K562 (cell line): ENCODE measurements at regions not wholly inside any gene's neighbourhood (a gene's known extent, or its start where the extent isn't known, plus 50 kb on each side); places are given as distances from the start of the nearest gene placed in this dataset.

Experiments
- MEF2A ChIP-seq: IDR thresholded peaks from 2 replicates; pipeline ENCODE4 v1.6.1; 2011; ENCODE audit warnings: low read depth, mild to moderate bottlenecking, low read length, moderate library complexity; ENCODE audit not compliant: control insufficient read depth
- SREBF2 ChIP-seq: sonication (generic); formaldehyde crosslinking; IDR thresholded peaks from 2 replicates; pipeline ENCODE4 v1.4.0; 2020; ENCODE audit warnings: mild to moderate bottlenecking, missing genetic modification reagents
- TCF7L2 ChIP-seq: fragments of 150-350 bp; IDR thresholded peaks from 2 replicates; pipeline ENCODE4 v1.6.1; 2016; ENCODE audit warnings: low read depth, mild to moderate bottlenecking, low read length, moderate library complexity
- TF ChIP-seq, protein P1 (sequence below): sonication (generic); IDR thresholded peaks from 2 replicates; pipeline ENCODE4 v1.6.1; 2016
- TF ChIP-seq, protein P2 (sequence below), 2 experiments: fragments of 450-650 bp; formaldehyde crosslinking in 1 of 2; IDR thresholded peaks; 2 replicates each; pipeline versions ENCODE4 v1.4.0 to v1.6.1; 2014 to 2020; ENCODE audit warnings: mild to moderate bottlenecking in 2 of 2, borderline replicate concordance in 1 of 2, low read depth in 1 of 2
- TF ChIP-seq, protein P3 (sequence below): fragments of 250-450 bp; sonication (Bioruptor Pico); IDR thresholded peaks from 2 replicates; pipeline ENCODE4 v1.4.0; 2020
- TF ChIP-seq, protein P4 (sequence below): fragments of 450-650 bp; IDR thresholded peaks from 2 replicates; pipeline ENCODE4 v1.6.1; 2016; ENCODE audit warnings: missing biosample characterization, missing genetic modification characterization

DNA sequence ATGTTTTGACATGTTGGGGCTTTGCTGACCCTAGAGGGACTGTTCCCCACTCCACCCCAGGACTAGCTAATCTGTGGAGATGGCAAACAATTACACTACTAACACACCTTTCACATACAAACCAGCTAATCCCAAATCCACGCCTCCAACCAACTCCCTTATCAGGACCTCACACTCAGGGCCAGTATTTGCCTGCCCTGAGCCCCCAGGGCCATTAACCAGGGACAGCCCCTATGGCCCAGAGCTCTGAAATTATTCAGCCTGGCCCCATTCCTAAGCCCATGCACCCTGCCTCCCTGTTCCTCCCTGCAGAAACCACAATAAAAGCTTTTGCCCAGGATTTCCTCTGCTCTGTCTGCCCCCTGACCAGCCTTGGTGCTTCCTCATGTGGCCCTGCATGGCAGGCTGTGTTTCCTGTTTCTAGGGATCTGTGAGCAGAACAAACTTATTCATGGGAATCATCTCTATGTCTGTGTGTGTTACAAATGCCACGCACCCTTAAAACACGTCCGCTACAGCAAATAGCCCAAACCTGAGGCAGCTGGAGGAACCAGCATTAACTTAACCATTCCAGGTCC lies 121.2 kb downstream of the PXDC1 start (continued):
- TF ChIP-seq, protein P1, sequence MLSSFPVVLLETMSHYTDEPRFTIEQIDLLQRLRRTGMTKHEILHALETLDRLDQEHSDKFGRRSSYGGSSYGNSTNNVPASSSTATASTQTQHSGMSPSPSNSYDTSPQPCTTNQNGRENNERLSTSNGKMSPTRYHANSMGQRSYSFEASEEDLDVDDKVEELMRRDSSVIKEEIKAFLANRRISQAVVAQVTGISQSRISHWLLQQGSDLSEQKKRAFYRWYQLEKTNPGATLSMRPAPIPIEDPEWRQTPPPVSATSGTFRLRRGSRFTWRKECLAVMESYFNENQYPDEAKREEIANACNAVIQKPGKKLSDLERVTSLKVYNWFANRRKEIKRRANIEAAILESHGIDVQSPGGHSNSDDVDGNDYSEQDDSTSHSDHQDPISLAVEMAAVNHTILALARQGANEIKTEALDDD: peak; percentile 54
- TF ChIP-seq MEF2A (no peak), TCF7L2 (no peak), SREBF2 (CRISPR knock-in tag) (no peak)
- TF ChIP-seq, protein P2, sequence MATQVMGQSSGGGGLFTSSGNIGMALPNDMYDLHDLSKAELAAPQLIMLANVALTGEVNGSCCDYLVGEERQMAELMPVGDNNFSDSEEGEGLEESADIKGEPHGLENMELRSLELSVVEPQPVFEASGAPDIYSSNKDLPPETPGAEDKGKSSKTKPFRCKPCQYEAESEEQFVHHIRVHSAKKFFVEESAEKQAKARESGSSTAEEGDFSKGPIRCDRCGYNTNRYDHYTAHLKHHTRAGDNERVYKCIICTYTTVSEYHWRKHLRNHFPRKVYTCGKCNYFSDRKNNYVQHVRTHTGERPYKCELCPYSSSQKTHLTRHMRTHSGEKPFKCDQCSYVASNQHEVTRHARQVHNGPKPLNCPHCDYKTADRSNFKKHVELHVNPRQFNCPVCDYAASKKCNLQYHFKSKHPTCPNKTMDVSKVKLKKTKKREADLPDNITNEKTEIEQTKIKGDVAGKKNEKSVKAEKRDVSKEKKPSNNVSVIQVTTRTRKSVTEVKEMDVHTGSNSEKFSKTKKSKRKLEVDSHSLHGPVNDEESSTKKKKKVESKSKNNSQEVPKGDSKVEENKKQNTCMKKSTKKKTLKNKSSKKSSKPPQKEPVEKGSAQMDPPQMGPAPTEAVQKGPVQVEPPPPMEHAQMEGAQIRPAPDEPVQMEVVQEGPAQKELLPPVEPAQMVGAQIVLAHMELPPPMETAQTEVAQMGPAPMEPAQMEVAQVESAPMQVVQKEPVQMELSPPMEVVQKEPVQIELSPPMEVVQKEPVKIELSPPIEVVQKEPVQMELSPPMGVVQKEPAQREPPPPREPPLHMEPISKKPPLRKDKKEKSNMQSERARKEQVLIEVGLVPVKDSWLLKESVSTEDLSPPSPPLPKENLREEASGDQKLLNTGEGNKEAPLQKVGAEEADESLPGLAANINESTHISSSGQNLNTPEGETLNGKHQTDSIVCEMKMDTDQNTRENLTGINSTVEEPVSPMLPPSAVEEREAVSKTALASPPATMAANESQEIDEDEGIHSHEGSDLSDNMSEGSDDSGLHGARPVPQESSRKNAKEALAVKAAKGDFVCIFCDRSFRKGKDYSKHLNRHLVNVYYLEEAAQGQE (IDR thresholded peaks at IDR 0.05; ENCODE audit: borderline replicate concordance): no peak
- TF ChIP-seq, protein P2 (CRISPR knock-in tag; IDR thresholded peaks at IDR 0.05; ENCODE audit: low read depth): no peak
- TF ChIP-seq, protein P3, sequence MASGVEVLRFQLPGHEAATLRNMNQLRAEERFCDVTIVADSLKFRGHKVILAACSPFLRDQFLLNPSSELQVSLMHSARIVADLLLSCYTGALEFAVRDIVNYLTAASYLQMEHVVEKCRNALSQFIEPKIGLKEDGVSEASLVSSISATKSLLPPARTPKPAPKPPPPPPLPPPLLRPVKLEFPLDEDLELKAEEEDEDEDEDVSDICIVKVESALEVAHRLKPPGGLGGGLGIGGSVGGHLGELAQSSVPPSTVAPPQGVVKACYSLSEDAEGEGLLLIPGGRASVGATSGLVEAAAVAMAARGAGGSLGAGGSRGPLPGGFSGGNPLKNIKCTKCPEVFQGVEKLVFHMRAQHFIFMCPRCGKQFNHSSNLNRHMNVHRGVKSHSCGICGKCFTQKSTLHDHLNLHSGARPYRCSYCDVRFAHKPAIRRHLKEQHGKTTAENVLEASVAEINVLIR: no peak
- TF ChIP-seq, protein P4, sequence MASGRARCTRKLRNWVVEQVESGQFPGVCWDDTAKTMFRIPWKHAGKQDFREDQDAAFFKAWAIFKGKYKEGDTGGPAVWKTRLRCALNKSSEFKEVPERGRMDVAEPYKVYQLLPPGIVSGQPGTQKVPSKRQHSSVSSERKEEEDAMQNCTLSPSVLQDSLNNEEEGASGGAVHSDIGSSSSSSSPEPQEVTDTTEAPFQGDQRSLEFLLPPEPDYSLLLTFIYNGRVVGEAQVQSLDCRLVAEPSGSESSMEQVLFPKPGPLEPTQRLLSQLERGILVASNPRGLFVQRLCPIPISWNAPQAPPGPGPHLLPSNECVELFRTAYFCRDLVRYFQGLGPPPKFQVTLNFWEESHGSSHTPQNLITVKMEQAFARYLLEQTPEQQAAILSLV (tag): no peak
